SKM-1 treated with dmso at 0.1 percent for 144 hours (cell line): ENCODE measurements at regions not wholly inside any gene's neighbourhood (a gene's known extent, or its start where the extent isn't known, plus 50 kb on each side); places are given as distances from the start of the nearest gene placed in this dataset.
"Not testable (repeated sequence)": the region's sequence is repeated elsewhere in the genome, so short reads cannot be mapped to it uniquely, and the experiment has no call there.

ENCODE experiments used
- DNase-seq: peaks from one replicate; lab custom pipeline; 2025; ENCODE audit not compliant: unreplicated experiment; lab: John Stamatoyannopoulos, UW

DNA sequence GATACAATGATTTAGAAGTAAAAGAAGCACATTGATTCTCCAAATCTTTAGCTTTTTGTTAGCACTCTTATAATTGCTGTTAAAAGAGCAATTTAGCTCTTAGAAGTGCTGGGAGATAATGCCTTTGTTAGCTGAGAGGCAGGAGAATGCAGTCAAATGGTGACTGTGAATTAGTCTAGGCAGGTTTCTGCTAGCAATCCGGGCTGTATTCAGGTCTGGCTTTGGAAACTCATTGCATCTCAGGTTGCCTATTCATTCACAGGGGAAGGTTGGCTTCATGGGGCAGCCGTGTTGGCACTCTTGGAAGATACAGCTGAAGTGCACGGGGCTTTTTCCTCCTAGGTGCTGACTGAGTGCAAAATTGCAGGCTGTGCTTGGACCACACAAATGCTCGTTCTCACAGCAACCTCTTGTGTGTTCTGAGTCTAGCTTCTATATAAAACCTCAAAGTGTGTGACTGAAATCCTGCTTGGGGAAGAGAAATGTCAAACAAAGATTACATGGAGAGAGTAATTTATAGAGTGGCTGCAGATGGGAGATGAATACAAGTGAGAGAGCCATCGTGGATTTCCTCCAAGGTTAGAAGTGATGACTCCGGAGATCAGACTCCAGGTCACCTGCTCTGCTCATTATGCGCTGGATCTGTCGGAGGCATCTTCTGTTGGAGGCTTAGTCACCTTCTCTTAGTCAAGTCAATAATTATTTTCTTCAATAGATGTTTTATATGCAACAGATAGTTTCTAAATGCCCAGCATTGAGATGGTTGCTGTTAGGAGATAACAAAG is 167.8 kb downstream of the PMAIP1 start:
- DNase-seq = no peak

DNA sequence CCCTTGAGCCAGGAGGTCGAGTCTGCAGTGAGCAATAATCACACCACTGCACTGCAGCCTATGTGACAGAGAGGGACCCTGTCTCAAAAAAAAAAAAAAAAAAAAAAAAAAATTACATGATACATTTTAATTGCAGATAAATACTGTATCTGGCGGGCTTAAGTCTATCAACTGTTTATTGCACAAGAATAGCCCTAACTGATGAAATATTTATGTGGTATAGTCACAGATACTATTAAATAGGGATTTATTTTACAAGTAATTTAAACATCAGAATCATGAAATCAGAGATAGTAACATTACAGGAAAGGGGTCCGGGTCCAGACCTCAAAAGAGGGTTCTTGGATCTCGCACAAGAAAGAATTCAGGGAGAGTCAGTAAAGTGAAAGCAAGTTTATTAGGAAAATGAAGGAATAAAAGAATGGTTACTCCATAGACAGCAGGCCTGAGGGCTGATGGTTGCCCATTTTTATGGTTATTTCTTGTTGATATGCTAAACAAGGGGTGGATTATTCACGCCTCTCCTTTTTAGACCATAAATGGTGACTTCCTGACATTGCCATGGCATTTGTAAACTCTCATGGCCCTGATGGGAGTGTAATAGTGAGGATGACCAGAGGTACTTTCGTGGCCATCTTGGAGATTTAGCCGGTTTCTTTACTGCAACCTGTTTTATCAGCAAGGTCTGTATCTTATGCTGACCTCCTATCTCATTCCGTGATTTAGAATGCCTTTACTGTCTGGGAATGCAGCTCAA is 166.6 kb downstream of the PMAIP1 start:
- DNase-seq = no peak

DNA sequence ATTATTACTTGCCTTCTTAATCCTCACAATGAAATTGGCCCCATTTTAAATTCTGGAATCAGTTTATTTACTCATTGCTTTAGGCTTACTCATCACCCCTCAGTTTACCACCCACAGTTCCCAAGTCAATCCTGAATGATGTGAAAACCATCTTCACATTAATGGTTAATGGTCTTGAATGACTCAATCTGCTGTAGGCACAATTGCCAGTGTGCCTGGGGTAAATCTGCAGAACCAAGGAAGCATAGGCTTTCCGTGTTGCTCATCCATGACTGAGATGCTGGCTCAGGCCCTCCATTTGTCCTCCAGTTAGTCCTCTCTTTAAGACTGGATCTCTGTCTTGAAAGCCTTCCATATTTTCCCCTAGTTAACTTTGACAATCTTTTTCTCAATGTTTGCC is 164.5 kb downstream of the PMAIP1 start:
- no peak for DNase-seq

DNA sequence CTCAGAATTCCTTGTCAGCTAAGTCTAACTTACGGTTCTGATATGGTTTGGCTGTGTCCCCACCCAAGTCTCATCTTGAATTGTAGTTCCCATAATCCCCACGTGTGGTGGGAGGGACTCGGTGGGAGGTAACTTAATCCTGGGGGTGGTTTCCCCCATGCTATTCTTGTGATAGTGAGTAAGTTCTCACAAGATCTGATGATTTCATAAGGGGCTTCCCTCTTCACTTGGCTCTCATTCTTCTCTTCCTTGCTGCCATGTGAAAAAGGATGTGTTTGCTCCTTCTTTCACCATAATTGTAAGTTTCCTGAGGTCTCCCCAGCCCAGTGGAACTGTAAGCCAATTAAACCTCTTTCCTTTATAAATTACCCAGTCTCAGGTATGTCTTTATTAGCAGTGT is 163.0 kb downstream of the PMAIP1 start:
- DNase-seq = not testable (repeated sequence)

DNA sequence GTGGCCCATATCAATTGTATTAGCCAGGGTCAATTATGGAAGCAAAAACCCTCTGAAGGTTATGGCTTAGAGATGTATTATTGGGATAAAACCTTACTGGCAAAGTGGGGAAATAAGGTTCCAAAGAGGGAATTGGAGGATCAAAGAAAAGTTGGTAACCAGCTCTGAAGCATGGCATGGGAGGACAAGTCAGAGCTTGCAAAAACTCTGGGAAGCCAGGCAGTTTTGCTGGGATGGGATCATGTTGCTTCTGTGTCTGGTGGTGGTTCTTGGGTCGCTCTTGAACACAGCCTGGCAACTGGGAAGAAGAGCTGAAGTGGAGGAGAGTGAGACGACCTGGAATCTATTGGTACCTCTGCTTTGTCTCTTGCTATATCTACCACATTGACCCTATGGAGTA is 162.6 kb downstream of the PMAIP1 start:
- no peak for DNase-seq

DNA sequence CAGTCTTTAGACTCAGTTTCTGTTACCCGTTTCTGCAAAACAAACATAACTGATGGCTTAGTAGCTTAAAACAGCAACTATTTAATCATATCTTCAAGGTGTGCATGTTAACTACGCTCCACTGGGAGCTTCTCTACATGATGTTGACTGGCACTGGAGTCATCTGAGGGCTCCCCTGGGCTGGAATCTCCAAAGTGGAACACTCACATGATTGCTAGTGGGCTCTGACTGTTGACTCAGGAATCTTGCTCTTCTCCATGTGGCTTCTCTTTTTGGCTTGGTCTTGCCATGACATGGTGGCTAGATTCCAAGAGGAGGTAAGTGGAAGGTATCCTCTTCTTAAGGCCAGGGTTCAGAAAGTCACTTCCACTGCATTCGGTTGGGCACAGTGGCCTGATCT is 160.8 kb downstream of the PMAIP1 start:
- DNase-seq = no peak

DNA sequence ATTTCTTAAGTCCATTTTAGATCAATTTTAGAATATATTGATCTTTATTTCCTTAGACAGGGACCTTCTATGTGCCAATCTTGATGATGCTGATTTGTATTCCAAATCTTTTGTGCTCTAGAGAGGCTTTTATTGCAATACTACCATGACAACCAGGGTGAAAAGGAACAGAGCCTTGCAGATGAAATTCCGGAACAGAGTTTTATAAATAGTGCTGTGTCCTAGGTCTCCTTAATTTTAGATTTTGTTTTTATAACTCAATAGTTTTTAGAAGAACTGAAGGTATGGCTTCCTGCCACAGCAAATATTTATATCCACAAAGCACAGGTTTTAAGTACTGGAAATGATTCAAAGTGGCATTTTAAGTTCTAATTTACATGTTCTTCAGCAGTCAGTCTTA is 160.2 kb downstream of the PMAIP1 start:
- DNase-seq = no peak

DNA sequence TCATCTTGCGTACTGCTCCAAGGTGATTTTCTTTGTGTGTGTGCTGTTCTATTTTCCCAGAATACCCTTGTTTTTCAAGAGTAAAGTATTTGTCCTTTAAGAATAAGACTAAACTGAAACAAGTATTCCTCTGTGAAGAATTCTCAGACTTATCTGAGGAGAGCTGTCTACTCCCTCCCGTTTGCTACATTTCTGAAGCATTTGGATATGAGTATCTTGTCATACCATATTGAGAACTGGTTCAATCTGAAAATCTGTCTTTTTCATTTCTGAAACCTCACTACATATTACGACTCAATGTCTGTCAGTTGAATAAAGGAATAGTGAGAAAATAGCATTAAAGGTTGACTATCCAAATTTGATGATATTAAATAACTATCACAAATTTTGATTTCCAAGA is 159.4 kb downstream of the PMAIP1 start:
- no peak for DNase-seq

DNA sequence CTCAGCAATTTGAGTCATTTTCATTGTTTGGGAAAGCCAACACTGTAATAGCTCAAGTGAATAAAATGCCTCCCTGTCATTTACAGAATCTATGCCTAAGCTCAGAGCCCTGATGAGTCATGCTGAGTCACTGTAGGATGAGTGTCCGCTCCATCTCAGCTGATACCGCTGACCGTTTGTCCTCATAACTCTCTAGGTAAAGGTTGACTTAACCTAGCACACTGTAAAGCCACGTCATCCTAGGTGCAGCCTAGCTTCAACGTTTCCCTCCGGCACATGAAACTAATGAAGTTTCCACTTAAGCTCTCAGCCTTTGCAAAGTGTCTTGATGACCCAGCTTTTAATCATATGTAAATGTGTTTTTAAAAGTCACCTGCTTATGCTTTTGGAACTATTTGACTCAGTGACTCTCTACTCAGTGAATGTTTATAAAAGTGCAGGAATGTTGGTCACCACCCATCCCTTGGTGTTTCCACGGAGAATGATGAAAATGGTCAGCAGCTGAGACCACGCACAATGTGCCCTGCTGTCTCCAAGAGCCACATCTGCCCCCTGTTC is 154.0 kb downstream of the PMAIP1 start:
- no peak for DNase-seq

DNA sequence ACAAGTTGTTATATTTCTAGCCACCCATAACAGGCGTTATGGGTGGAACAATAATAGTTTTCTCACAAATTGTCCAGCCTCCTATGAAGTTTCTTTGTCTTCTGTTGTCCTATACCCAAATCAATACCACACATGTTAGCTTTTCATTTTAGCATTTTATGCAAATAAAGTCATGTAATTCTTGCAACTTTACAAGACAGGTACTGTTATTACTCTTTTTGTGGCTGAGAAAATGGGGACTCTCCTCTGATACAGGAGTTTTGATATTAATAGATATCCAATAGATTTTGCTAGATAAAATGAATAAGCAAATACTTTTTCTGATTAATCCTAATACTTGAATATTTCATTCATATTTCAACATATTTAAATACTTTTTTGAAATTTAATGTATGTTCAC is 151.0 kb downstream of the PMAIP1 start:
- DNase-seq = no peak

DNA sequence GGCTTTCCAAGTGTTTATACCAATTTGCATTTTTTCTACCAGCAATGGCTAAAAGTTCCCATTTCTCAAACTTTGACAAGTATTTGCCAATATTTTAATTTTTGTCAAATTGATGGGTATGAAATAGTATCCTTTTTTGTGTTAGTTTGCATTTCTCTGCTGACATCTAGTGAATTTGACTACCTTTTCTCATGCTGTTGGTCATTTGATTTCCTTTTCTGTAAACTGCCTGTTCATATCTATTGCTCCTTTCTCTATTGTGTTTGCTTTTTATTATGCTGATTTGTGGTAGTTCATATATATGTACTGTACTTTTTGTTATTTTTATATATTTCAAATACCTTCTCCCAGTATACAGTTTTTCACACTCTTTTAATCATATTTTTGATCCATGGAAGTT is 149.4 kb downstream of the PMAIP1 start:
- no peak for DNase-seq

DNA sequence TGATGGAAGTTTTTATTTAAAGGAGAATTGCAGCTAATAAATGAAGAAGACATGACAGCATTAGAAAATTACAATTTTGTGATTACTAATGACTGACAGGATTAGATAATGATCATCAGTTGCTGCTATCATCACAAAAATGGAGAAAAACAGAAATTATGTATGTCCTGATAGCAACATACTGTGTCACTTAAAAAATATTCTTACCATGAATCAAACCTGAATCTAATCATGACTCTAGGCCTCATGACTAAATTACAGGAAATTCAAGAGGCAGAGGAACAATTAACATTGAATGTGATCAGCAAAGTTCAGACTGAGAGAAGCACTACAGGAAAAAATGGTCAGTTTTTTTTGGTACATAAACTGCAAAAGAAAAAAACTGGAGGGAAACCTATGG is 147.8 kb downstream of the PMAIP1 start:
- no peak for DNase-seq

DNA sequence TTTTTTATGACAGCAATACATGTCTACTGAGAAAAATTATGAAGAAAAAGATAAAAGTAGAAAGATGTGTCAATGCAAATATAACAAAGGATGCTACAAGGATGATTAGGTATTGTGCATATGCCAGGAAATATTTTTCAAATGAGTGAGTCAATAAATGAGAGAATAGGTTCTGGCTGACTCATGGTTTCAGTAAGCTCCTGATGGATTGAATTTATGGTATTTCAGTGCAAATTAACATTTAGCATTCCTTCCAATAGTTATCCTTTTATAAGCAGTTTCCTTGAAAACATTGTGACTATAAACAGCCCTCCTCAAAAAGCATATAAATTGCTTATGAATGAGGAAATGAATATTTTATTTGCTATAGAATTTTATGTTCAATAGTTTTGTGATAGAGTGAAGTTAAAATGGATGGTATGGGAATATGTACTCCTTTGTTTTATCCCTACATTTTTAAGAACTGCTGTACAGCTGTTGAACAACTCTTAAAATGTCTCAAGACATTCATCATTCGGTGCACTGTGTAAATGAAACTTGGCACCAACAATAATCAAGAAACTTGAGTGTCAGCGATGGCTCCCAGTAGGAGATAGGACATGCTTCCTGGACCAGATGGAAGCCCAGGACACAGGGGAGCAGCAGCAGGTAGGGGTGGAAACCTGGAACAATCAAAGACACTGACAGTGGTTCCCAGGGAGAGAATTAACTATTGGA is 144.7 kb downstream of the PMAIP1 start:
- no peak for DNase-seq

DNA sequence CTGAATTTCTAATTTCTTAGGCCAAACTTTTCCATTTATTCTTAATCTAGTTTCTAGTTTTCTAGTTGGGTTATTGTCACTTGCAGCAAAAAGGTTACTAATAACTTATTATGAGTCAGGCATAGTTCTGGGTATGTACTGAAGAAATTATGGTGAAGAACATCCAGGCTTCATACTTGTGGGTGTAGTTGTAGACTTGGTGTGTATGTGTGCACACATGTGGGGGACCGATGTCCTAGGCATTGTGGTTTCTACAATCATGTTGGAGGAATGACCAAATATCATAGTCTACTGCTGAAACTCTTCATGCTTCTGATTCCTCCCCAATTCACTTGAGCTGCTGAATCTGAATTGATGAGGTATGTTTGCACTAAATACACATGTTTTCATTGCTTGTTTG is 141.2 kb downstream of the PMAIP1 start:
- DNase-seq = no peak

DNA sequence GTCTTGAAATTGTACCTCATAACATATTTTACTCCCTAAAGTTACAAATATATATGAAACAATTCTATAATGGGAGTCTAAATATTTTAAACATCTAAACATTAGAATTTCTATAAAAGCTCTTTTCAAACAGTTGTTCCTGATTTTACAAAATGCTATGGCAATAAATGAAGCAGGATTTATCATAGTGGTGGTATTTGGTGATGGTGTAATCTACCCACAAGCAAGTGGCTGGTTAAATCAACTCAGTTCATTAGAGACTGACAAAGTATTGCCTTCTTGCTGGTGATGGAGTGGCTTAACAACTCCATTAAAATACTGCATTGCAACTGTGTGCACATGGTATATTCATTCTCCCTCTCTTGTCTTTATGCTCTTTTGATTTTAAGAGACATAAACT is 138.9 kb downstream of the PMAIP1 start:
- DNase-seq = no peak

DNA sequence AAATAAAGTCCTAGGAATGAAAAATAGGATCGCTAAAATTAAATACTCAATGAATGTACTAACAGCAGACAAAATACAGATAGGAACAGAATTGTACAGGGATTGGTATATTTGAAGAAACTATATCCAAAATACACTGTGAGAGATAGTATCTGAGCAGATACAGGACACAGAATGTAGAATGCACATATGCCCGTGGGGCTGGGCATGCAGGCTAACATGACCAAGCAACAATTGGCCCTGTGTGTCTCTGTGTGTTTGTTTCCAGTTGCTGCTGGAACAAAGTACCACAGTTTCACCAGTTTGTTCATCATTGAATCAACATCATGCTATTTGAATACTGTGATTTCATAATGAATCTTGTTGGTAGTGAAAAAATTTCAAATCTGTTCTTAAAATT is 127.6 kb downstream of the PMAIP1 start:
- DNase-seq = no peak

DNA sequence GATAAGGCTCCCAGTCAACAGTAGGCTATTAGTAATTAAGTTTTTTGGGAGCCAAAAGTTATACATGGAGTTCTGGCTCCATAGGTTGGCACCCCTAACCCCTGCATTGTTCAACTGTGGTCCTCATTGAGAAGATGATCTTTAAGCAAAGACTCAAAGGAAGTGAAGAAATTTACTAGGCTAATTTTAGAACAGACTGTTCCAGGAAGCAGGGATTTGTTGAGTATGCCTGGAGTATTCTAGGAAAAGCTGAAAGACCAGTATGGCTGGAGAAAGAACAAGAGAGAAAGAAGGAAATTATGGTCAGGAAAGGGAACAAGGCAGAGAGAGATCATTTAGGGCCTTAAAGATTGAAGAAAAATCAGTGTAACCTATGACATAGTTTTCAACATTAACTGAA is 125.1 kb downstream of the PMAIP1 start:
- no peak for DNase-seq

DNA sequence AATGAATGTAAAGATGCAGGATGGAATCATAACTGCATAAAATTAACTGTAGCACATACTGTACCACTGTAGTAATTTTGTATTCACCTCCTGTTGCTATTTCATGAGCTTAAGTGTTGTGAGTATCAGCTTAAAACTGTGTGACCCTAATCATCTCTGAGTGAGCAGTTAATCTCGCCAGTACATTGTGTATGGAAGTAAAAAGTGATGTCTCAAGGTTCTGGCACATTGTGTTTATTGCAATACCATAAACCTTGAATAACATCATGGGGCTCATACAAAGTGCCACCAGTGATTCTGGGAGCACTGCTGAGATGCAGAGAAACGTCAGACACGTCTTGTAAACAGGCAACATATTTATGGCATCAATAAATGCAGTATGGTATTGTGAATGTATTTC is 124.5 kb downstream of the PMAIP1 start:
- no peak for DNase-seq

DNA sequence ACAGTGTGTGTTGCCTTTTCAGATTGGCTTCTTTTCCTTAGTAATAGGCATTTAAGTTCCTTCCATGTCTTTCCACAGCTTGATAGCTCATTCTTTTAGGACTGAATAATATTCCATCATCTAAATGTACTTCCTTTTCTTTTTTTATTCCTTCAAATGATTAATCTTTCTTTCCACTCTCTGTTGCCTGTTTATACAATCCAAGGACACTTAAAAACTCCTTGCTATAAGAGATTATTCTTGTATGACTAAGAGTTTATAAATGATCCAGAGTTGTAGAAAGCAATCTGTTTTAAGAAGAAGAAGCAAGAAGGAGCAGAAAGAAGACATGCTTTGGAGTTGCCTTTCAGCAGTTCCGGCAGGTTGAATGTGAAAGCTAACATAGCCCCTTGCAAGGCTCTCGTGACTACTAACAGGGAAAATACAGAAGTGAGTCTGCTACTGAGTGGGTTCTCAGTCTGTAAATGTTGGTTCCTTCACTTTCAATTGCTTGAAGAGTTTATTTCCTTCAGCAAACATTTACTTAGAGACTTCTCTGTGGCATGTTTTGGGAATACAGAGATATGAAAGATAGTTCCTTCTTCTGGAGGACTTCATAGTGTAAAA is 123.0 kb downstream of the PMAIP1 start:
- no peak for DNase-seq

DNA sequence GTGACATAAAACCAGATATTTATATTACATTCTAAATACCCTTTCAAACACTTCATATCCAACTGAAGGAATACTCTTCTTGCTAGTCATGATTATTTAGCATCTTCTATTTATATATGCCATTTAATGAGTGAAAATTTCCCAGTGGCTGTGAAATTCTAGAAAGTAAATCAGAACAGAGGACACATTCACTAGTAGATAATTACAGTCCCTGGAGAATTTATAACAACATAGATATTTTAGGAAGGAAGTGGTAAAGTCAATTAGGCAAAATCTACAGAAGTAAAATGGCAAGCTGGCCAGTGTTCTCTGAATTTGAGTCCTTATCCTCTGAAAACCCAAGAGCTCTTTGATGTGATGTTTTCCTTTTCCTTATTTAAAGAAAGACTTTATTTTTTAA is 121.8 kb downstream of the PMAIP1 start:
- DNase-seq = no peak
